SK-N-SH (cell line): ENCODE measurements at regions not wholly inside any gene's neighbourhood (a gene's known extent, or its start where the extent isn't known, plus 50 kb on each side); places are given as distances from the start of the nearest gene placed in this dataset.
"Not testable (repeated sequence)": the region's sequence is repeated elsewhere in the genome, so short reads cannot be mapped to it uniquely, and the experiment has no call there.

ENCODE experiments used
- GATA2 ChIP-seq: sonication (generic); formaldehyde crosslinking; IDR thresholded peaks from 2 replicates; pipeline ENCODE4 v1.5.0; 2020; ENCODE audit warnings: mild to moderate bottlenecking, missing genetic modification reagents
- MXI1 ChIP-seq: IDR thresholded peaks from 2 replicates; pipeline ENCODE4 v1.6.1; 2012; ENCODE audit warnings: mild to moderate bottlenecking, low read depth, low read length, improper control_type of control experiment
- PBX3 ChIP-seq: IDR thresholded peaks from 2 replicates; pipeline ENCODE4; 2012
- REST ChIP-seq: IDR thresholded peaks from 2 replicates; pipeline ENCODE4 v1.6.1; 2012; ENCODE audit warnings: mild to moderate bottlenecking, low read depth, low read length, moderate library complexity
- RFX5 ChIP-seq: IDR thresholded peaks from 2 replicates; pipeline ENCODE4 v1.6.1; 2012; ENCODE audit warnings: mild to moderate bottlenecking, improper control_type of control experiment, low read length
- SIN3A ChIP-seq: IDR thresholded peaks from 2 replicates; pipeline ENCODE4 v1.6.1; 2012; ENCODE audit warnings: low read depth, mild to moderate bottlenecking, low read length, moderate library complexity, borderline replicate concordance
- TEAD4 ChIP-seq: IDR thresholded peaks from 2 replicates; pipeline ENCODE4 v1.4.0; 2012; ENCODE audit warnings: mild to moderate bottlenecking, borderline replicate concordance; ENCODE audit not compliant: insufficient read depth
- USF2 ChIP-seq: fragments of 150-350 bp; IDR thresholded peaks from 2 replicates; pipeline ENCODE4 v1.6.1; 2017; ENCODE audit warnings: antibody characterized with exemption, low read length, low read depth, borderline replicate concordance
- TF ChIP-seq, protein P1 (sequence below): fragments of 200-600 bp; sonication (generic); IDR thresholded peaks from 2 replicates; pipeline ENCODE4 v1.6.1; 2017; ENCODE audit warnings: antibody characterized with exemption, mild to moderate bottlenecking, moderate library complexity

DNA sequence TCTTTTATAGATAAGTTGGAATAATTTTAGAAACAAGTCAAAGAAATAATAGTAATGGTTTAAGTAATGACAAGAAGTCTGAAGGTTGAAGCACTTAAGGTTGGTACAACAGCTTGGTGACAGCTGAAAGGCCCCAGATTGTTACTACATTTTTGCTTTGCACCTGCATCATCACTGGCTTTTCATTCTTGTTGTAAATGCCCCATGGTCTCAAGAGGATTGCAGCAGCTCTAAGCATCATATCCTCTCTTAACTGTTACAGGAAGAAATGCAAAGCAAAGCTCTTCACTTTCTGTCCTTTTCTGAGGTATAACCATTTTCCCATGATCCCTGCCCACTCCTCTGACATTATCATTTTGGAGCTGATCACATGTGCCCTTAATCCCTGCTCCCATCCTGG lies 461.0 kb downstream of the RPIA start:
- not testable (repeated sequence) for TF ChIP-seq SIN3A; PBX3; RFX5; REST; MXI1; USF2; GATA2 (CRISPR knock-in tag); TEAD4
- TF ChIP-seq, protein P1, sequence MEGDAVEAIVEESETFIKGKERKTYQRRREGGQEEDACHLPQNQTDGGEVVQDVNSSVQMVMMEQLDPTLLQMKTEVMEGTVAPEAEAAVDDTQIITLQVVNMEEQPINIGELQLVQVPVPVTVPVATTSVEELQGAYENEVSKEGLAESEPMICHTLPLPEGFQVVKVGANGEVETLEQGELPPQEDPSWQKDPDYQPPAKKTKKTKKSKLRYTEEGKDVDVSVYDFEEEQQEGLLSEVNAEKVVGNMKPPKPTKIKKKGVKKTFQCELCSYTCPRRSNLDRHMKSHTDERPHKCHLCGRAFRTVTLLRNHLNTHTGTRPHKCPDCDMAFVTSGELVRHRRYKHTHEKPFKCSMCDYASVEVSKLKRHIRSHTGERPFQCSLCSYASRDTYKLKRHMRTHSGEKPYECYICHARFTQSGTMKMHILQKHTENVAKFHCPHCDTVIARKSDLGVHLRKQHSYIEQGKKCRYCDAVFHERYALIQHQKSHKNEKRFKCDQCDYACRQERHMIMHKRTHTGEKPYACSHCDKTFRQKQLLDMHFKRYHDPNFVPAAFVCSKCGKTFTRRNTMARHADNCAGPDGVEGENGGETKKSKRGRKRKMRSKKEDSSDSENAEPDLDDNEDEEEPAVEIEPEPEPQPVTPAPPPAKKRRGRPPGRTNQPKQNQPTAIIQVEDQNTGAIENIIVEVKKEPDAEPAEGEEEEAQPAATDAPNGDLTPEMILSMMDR = not testable (repeated sequence)
